Stromal cell of bone marrow (primary cell): ENCODE measurements at regions not wholly inside any gene's neighbourhood (a gene's known extent, or its start where the extent isn't known, plus 50 kb on each side); places are given as distances from the start of the nearest gene placed in this dataset.
"Not testable (repeated sequence)": the region's sequence is repeated elsewhere in the genome, so short reads cannot be mapped to it uniquely, and the experiment has no call there.

Experiments used
- DNase-seq: peaks from one replicate; pipeline ENCODE4 v3.0.0-alpha.2; 2012; ENCODE audit warnings: low read depth

DNA sequence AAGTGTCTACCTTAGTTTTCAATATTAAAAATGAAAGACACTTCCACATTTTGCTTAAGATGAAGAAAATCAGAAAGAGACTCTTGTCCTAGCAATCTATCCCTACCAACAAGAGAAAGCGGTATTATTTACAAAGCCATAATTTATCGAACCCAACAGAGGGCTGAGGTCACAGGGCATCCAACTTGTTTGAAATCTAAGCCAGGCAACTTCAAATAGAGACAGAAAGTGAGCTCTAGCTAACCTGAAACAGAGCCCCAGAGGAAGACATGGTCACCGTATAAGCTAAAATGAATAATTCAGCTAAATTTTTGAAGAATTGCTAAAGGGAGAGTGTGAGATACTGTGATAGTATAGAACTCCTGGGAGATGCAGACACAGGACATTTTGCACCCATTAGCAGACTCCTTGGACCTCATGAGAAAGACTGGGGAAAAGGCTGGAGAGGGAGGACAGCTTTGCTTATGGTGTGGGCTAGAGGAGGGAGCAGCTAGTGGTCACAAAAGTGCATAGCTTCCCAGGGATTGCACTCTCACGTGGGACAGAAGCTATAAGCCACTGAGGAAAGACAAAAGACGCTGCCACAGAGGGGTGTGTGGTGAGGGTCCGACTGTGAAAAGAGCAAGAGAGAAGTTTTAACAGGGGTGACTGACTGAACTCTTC is 624.2 kb upstream of the GRIN3A start:
- DNase-seq: no peak

GRCh38 chr9:102360846-102361245 is 622.4 kb upstream of the GRIN3A start:
- DNase-seq: no peak

GRCh38 chr9:102355982-102356381 is 617.5 kb upstream of the GRIN3A start:
- no peak for DNase-seq

- DNase-seq: no peak
Observed at GRCh38 chr9:102354041-102354440, 615.6 kb upstream of the GRIN3A start.

DNA sequence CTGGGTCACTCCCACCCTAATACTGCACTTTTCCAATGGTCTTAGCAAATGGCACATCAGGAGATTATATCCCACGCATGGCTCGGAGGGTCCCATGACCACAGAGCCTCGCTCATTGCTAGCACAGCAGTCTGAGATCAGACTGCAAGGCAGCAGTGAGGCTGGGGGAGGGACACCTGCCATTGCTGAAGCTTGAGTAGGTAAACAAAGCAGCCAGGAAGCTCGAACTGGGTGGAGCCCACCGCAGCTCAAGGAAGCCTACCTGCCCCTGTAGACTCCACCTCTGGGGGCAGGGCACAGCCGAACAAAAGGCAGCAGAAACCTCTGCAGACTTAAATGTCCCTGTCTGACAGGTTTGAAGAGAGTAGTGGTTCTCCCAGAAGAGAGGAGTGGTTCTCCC is 599.0 kb upstream of the GRIN3A start:
- not testable (repeated sequence) for DNase-seq

- no peak for DNase-seq
Observed at GRCh38 chr9:102309379-102309778, 570.9 kb upstream of the GRIN3A start.

GRCh38 chr9:102295188-102295587 is 556.7 kb upstream of the GRIN3A start:
- no peak for DNase-seq

- DNase-seq: peak; percentile 59
Observed at GRCh38 chr9:102273952-102274351, 535.5 kb upstream of the GRIN3A start.

DNA sequence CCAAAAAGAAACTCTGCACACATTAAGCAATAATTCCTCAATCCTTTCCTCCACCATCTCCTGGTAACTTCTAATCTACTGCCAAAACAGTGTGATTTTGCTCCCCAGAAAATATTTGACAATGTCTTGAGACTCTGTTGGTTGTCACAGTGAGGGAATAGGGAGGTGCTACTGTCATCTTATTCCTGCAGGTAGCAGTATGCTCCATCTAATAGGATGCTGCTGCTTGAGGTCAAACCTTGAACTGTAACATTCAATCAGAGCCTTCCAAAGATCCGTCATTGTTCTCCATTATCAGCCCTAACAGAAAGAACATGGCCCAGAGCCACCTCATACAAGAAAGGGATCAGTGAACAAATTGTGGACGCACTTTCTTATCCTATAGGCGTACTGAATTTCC is 514.7 kb upstream of the GRIN3A start:
- no peak for DNase-seq

DNA sequence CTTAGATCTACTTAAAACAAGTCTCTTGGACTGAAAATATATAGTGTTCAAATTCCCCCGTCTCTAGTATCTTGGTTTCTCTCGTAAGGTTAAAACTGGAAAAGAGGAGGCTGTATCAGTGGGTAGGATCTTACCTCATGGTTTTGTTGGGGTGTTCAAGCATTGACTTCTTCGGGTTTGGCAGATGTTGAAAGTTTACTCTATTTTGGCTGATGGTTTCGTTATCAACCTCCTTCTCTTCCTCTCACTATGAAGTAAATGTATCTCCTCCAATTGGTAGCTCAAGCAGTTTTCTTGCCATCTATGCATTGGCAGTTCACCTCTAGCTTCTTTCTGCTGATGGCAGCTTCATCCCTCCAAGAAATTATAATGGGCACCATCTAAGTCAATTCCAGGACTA is 506.5 kb upstream of the GRIN3A start:
- DNase-seq: no peak

DNA sequence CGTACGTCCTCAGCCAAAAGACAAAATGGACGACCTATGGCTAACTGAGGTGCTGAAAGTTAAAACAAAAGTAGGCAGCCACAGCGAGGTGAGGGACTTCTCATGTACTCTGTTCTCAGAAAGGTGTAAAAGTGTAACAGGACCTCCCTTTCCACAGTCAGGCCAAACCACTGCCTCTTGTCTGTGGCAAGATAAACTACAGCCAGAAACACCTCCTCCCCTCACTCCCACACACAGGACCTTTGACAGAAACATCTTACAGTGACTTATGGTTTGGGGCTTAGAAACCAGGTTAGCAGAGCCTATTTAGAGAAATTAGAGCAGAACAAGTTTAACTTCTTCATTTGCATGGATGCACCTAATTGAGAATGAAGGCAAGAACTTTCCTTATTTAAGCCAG is 499.1 kb upstream of the GRIN3A start:
- no peak for DNase-seq

DNA sequence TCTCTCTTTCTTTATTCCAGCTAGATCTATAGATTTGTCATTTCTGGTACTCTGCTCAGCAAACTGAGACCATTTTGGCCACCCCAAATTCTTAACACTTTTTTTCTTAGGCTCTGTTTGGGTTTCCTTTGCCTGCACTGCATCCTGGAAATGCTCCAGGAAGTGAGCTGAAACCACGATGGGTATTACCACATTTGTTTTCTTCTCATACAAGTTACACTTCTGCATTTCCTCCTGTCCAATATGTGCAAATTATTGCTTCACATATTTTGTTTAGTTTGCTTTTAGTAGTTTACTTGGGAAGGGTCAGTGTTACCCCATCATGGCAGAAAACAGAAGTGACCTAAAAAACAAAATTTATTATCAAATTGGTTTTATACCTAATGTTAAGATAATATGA is 498.6 kb upstream of the GRIN3A start:
- no peak for DNase-seq

DNA sequence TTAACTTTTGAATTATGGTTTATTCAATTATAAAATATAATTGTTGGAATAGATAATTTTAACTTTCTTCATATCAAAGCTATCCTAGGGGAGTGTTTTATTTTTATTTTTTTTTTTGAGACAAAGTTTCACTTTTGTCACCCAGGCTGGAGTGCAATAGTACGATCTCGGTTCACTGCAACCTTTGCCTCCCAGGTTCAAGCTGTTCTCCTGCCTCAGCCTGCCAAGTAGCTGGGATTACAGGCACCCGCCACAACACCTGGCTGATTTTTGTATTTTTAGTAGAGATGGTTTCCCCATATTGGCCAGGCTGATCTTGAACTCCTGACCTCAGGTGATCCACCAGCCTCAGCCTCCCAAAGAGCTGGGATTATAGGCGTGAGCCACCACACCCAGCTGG is 489.0 kb upstream of the GRIN3A start:
- not testable (repeated sequence) for DNase-seq

DNA sequence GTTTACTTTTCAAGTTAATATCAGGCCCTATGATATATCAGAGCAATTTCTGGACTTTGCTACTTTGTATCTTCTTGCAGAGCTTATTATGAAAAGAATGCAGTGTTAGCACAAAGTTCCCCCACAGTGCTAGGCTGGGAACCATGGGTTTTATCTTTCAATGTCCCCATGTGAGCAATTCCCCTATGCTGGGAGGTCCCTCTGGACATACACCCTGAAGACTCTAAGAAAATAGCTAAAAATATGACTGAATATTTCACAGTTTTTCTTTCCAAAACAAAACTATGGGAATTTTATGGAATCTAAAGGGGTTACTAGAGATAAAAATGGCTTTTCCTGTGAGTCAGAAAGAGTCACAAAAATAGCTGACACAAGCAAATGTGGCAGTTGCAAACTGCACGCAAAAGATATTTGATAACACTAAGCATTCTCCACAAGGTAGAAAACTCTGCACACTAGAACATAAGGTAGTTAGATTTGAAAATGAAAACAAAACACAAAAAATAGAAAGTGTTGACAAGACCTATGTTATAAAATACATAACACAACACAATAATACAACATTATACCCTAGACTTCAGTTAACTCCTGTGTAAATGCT is 487.5 kb upstream of the GRIN3A start:
- DNase-seq: no peak

- DNase-seq: not testable (repeated sequence)
Observed at GRCh38 chr9:102223320-102224136, 485.1 kb upstream of the GRIN3A start.

DNA sequence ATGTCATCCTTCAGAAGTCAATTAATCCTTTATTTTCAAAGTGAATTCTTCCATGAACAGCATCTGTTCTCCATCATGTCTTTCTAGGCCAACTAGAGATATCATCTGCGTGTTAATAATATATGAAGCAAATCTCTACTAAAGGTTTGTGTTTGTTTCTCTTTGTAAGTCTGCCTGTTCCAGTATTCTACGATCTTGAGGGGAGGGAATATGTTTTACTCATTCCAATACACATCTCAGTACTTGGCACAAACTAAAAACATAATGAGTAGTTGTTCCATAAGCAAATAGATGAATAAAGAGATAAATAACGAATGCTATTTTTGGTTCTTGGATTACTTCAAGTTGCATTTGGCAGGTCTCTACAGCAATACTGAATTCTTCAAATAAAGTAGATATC is 470.7 kb upstream of the GRIN3A start:
- no peak for DNase-seq

- DNase-seq: no peak
Observed at GRCh38 chr9:102206432-102206831, 468.0 kb upstream of the GRIN3A start.

DNA sequence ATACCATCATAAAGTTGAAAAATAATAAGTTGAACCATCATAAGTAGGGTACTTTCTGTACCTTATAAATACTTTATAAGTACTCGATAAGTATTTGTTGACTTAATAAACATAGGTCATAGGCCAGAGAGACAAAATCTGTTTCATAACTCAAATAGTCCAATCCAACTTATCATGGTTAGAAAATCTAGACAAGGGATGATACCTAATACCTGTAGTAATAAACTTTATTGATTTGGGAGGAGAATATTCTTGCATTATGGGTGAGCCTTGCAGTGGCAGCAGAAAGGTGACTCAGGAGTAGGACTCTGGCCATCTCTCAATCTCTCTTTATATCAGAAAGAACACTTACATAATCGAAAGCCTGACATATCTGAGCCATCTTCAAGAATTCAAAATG is 466.8 kb upstream of the GRIN3A start:
- DNase-seq: no peak

- no peak for DNase-seq
Observed at GRCh38 chr9:102202126-102202525, 463.7 kb upstream of the GRIN3A start.

- no peak for DNase-seq
Observed at GRCh38 chr9:102185962-102186361, 447.5 kb upstream of the GRIN3A start.

DNA sequence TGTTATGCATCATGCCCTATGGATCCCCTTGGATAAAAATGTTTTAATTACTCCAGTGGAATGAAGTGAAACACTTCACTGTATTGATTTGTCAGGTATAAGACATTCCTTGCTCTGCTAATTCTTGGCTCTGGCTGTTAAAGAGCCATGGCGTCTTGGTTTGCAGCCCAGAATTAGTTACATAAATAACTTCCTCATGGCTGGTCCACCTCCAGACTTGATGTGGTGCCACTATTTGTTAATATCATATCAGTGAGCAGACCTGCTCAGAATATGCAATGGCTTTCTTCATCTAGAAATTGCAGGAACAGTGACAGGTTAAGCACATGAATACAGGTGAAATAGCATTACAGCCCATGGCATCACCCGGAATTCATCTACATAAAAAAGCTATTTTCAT is 446.9 kb upstream of the GRIN3A start:
- DNase-seq: no peak

DNA sequence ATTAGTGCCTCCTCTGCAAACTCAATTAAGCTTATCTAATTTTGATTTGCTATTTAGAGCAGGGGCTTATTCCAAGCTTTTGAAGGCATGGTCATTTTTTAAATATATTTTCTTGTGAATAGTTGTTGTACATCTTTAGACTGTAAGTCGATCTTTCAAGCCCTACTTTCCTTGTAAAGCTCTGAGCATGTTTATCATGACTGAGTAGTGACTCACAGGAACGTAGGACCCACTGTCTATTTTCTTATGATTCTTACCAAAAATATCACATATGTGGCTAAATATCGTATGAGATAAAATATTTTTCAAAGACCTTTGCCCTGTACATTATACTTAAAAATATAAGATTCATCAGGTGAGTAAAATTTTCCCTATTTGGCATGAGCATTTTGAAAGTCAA is 440.4 kb upstream of the GRIN3A start:
- no peak for DNase-seq

DNA sequence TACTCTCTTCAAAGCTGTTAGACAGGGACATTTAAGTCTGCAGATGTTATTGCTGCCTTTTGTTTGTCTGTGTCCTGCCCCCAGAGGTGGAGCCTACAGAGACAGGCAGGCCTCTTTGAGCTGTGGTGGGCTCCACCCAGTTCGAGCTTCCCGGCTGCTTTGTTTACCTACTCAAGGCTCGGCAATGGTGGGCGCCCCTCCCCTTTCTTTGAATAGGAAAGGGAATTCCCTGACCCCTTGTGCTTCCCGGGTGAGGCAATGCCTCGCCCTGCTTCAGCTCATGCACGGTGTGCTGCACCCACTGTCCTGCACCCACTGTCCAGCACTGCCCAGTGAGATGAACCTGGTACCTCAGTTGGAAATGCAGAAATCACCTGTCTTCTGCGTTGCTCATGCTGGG is 435.8 kb upstream of the GRIN3A start:
- DNase-seq: not testable (repeated sequence)
